ENCODE measurements at regions not wholly inside any gene's neighbourhood (a gene's known extent, or its start where the extent isn't known, plus 50 kb on each side); places are given as distances from the start of the nearest gene placed in this dataset.

DNA sequence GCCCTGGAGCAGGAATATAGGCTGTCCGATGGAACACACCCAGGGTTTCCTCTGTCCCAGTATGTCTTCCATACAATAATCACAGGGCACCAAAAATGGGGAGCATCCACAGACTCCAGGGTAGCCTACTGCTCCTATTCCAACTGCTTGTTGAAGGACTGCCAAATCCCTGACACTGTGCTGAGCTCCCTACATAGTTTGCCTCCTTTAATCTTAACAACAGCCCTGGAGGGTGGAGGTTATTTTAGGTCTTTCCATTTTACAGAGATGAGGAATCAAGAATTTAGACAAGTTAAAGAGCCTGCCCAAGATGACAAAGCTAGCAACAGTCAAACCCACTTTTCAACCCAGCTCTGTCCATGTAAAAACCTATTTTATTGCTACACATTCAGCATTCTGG, 790.4 kb downstream of the DIAPH3 start:
- TF ChIP-seq POLR2AphosphoS5 (IDR thresholded peaks at IDR 0.05; ENCODE audit: low read depth, low read length) (no peak), FOXP2 (optimal IDR thresholded peaks at IDR 0.05; ENCODE audit: borderline replicate concordance, extremely low read depth, extremely low read length, insufficient read depth) (no peak), SIN3A (IDR thresholded peaks at IDR 0.05; ENCODE audit: borderline replicate concordance, insufficient read depth, low read length) (no peak), TAF1 (IDR thresholded peaks at IDR 0.05; ENCODE audit: borderline replicate concordance, insufficient read depth, low read length) (no peak)
- TF ChIP-seq, protein P1, sequence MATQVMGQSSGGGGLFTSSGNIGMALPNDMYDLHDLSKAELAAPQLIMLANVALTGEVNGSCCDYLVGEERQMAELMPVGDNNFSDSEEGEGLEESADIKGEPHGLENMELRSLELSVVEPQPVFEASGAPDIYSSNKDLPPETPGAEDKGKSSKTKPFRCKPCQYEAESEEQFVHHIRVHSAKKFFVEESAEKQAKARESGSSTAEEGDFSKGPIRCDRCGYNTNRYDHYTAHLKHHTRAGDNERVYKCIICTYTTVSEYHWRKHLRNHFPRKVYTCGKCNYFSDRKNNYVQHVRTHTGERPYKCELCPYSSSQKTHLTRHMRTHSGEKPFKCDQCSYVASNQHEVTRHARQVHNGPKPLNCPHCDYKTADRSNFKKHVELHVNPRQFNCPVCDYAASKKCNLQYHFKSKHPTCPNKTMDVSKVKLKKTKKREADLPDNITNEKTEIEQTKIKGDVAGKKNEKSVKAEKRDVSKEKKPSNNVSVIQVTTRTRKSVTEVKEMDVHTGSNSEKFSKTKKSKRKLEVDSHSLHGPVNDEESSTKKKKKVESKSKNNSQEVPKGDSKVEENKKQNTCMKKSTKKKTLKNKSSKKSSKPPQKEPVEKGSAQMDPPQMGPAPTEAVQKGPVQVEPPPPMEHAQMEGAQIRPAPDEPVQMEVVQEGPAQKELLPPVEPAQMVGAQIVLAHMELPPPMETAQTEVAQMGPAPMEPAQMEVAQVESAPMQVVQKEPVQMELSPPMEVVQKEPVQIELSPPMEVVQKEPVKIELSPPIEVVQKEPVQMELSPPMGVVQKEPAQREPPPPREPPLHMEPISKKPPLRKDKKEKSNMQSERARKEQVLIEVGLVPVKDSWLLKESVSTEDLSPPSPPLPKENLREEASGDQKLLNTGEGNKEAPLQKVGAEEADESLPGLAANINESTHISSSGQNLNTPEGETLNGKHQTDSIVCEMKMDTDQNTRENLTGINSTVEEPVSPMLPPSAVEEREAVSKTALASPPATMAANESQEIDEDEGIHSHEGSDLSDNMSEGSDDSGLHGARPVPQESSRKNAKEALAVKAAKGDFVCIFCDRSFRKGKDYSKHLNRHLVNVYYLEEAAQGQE (IDR thresholded peaks at IDR 0.05; ENCODE audit: insufficient read depth in 1 of 2, low read depth in 2 of 2, low read length in 2 of 2), result no peak

DNA sequence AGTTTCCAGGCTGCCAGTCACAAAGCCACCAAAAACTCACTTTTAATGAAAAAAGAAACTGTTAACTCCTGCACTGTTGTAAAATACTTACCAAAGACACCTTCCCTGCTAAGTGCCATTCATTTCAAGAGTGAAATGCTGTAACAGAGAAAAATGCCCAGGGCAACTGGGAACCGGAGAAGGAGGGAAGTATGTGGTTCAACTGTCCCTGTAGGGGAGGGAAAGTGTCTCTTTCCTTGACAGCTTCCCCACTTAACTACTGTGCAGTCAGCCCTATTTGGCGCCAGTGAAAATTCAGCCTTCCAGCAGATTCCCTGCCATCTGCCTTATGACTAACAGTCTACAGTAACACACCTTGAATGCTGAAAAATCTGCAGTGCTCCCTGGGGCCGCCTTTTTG, 789.0 kb downstream of the DIAPH3 start:
- TF ChIP-seq TAF1 (IDR thresholded peaks at IDR 0.05; ENCODE audit: borderline replicate concordance, insufficient read depth, low read length), result no peak
- TF ChIP-seq, protein P1 (IDR thresholded peaks at IDR 0.05; ENCODE audit: insufficient read depth in 1 of 2, low read depth in 2 of 2, low read length in 2 of 2), result no peak
- TF ChIP-seq POLR2AphosphoS5 (IDR thresholded peaks at IDR 0.05; ENCODE audit: low read depth, low read length), result no peak
- TF ChIP-seq FOXP2 (optimal IDR thresholded peaks at IDR 0.05; ENCODE audit: borderline replicate concordance, extremely low read depth, extremely low read length, insufficient read depth), result no peak
- no peak for TF ChIP-seq SIN3A (IDR thresholded peaks at IDR 0.05; ENCODE audit: borderline replicate concordance, insufficient read depth, low read length)

DNA sequence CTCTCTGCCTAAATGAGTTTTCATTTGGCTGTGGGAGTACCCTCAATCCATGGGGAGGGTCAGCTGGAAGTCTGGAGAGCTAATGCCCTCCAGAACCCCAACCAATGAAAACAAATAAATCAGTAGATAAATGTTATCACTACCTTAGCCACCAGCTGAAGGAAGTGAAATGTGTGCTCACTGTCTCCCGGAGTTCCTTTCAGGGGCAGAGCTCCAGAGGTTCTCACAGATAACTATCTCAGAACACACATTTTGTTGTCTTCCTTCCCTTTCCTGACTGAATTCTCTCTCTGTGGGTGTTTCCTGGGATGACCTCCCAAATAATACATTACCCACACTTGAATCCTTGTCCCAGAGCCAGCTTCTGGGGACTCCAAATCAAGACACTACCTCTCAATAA, 779.6 kb downstream of the DIAPH3 start:
- TF ChIP-seq FOXP2 (optimal IDR thresholded peaks at IDR 0.05; ENCODE audit: borderline replicate concordance, extremely low read depth, extremely low read length, insufficient read depth) (no peak), POLR2AphosphoS5 (IDR thresholded peaks at IDR 0.05; ENCODE audit: low read depth, low read length) (no peak), TAF1 (IDR thresholded peaks at IDR 0.05; ENCODE audit: borderline replicate concordance, insufficient read depth, low read length) (no peak), SIN3A (IDR thresholded peaks at IDR 0.05; ENCODE audit: borderline replicate concordance, insufficient read depth, low read length) (no peak)
- TF ChIP-seq, protein P1 (IDR thresholded peaks at IDR 0.05; ENCODE audit: insufficient read depth in 1 of 2, low read depth in 2 of 2, low read length in 2 of 2), result no peak

DNA sequence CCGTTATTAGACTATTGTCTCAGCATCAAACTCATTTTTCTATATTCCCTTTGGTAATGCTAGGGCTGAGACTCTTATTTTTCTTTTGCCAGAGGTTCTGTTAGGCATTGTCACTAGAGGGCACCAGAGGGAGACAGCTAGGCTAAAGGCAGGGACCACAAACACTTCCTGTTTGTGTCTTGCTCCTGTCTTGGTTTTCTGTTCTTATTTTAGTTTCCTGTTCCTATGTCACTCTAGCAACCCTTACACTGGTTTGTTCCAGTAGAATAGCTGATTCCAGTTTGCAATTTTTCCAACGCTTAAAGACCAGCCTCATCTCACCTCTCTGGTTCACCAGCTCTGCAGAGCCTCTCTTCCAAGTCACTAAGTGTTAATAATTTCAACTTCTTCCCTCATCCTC, 772.0 kb downstream of the DIAPH3 start:
- TF ChIP-seq FOXP2 (optimal IDR thresholded peaks at IDR 0.05; ENCODE audit: borderline replicate concordance, extremely low read depth, extremely low read length, insufficient read depth) (no peak), POLR2AphosphoS5 (IDR thresholded peaks at IDR 0.05; ENCODE audit: low read depth, low read length) (no peak), SIN3A (IDR thresholded peaks at IDR 0.05; ENCODE audit: borderline replicate concordance, insufficient read depth, low read length) (no peak), TAF1 (IDR thresholded peaks at IDR 0.05; ENCODE audit: borderline replicate concordance, insufficient read depth, low read length) (no peak)
- TF ChIP-seq, protein P1 (IDR thresholded peaks at IDR 0.05; ENCODE audit: insufficient read depth in 1 of 2, low read depth in 2 of 2, low read length in 2 of 2), result no peak

DNA sequence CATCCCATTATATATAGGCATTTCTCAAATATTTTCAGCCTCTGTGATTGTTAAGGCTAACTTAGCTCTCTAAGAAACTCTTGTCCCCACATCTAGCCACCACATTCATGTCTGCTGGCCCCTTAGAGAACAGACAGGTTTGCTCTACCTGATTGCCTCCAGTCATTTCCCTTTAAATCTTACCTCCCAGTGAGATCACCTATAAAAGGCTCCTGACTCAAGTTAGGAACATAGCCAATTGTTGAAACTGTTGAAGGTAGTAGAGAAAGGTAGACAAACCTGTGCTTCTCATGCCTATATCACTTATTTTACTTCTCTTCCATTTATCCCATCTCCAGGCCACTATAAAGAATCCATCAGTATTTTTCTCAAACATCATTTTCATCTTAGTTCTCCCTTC, 771.4 kb downstream of the DIAPH3 start:
- TF ChIP-seq TAF1 (IDR thresholded peaks at IDR 0.05; ENCODE audit: borderline replicate concordance, insufficient read depth, low read length) (no peak), FOXP2 (optimal IDR thresholded peaks at IDR 0.05; ENCODE audit: borderline replicate concordance, extremely low read depth, extremely low read length, insufficient read depth) (no peak), SIN3A (IDR thresholded peaks at IDR 0.05; ENCODE audit: borderline replicate concordance, insufficient read depth, low read length) (no peak), POLR2AphosphoS5 (IDR thresholded peaks at IDR 0.05; ENCODE audit: low read depth, low read length) (no peak)
- TF ChIP-seq, protein P1 (IDR thresholded peaks at IDR 0.05; ENCODE audit: insufficient read depth in 1 of 2, low read depth in 2 of 2, low read length in 2 of 2), result no peak
